TTC549 (cell line): ENCODE measurements at regions not wholly inside any gene's neighbourhood (a gene's known extent, or its start where the extent isn't known, plus 50 kb on each side); places are given as distances from the start of the nearest gene placed in this dataset.
"Not testable (repeated sequence)": the region's sequence is repeated elsewhere in the genome, so short reads cannot be mapped to it uniquely, and the experiment has no call there.

ENCODE experiments used
- FAIRE-seq: peaks from 2 replicates; lab custom pipeline; 2012; peaks lifted over from hg19 to GRCh38; lab: Jason Lieb, UNC

GRCh38 chr2:187056416-187057334, 207.7 kb upstream of the ZSWIM2 start:
- no peak for FAIRE-seq

DNA sequence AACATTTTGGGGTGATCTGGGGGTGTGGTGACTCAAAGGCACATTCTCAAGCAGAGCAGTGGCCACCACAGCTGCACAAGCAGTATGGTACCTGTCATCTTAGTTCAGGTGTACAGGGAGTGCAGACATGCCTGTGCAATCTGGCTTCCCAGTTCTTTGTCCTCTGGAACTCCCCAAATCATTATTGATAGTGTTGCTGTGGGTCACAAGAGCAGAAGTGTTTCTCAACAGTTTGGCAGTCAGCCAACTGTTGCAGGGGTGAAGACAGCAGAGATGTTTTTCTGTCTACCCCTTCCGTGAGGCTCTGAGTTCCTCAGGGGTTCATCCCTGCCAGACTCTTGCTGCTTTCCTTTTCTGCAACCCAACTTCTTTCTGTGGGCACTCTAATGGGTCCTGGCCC, 206.5 kb upstream of the ZSWIM2 start:
- no peak for FAIRE-seq

DNA sequence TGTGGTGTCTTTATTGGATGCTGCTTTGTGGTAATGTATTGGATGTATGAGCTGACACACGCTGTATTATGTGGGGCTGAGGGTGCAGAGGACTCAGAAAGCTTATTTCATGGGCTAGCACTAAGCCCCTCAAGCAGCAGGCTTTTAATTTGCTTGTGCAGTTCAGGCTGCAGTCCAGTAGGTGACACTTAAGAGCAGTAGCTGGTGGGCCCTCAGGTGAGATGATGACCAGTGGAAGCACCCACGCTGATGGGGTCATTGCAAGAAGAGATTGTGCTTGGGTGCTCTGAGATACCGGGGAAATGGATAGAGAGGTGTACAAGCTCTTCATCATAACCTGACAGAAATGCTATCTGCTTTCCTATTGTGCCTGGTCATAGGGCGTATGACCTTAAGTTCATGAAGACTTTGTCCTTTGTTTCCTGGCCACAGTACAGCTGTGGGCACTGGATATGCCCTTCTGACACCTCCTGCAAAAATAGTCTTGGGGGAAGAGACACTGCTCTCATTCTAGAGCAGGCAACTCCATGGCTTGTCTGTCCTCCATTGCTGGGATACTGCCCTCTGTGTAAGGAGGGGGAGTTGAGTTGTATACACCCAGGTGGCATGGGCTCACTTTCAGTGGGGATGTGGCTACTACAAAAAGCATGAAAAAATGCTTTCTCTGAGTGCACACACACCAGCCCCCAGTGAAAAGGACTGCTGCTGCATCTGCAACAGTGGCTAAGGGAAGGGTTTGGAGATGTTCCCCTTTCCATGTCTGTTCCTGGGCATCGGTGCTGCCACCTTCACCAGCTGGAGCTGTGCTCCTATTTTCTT, 205.7 kb upstream of the ZSWIM2 start:
- no peak for FAIRE-seq

- FAIRE-seq = no peak
Measured at GRCh38 chr2:187051350-187051749, 202.4 kb upstream of the ZSWIM2 start.

DNA sequence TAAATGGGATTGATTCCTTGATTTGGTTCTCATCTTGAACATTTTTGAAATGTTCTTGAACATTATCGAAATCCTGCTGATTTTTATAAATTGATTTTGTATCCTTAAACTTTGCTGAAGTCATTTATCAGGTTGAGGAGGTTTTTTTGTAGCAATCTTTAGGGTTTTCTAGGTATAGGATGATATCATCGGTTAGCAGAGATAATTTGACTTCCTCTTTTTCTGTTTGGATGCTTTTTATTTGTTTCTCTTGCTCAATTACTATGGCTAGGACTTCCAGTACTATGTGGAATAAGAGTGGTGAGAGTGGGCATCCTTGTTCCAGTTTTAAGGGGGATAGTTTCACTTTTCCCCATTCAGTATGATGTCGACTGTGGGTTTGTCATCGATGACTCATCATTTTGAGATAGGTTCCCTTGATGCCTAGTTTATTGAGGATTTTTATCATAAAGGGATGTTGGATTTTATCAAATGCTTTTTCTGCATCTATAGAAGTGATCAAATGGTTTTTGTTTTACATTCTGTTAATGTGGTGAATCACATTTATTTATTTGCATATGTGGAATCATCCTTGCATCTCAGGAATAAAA, 201.5 kb upstream of the ZSWIM2 start:
- FAIRE-seq = no peak

GRCh38 chr2:187037310-187037709, 188.3 kb upstream of the ZSWIM2 start:
- FAIRE-seq = no peak

GRCh38 chr2:187034434-187034833, 185.5 kb upstream of the ZSWIM2 start:
- no peak for FAIRE-seq

DNA sequence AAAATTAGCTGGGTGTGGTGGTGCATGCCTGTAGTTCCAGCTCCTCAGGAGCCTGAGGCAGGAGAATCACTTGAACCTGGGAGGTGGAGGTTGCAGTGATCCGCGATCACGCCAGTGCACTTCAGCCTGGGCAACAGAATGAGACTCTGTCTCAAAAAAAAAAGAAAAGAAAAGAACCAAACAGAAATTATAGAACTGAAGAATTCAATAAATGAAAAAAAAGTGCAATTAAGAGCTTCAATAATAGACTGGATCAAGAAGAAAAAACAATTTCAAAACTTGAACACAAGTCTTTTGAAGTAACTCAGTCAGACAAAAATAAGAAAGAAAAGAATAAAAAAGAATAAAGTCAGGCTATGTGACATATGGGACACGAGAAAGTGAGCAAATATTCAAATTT, 175.8 kb upstream of the ZSWIM2 start:
- FAIRE-seq = no peak

GRCh38 chr2:187023996-187024395, 175.0 kb upstream of the ZSWIM2 start:
- FAIRE-seq = not testable (repeated sequence)

DNA sequence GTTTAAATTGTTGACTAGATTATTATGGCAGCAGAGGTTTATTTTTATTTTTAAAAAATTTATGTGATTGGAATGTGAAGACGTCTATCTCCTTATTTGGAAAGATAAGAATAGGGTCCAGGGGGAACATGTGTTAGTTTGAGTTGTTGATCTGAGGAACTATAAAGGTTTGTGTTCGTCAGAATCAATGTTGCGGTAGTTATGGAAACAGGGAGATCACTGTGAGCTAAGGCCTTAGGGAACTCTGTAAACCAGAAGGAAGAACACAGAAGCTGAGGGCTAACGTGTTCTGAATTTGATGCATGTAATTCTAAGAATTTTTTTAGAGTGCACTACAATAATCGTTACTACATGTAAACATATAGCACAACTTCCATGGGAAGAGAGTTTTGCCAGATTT, 168.5 kb upstream of the ZSWIM2 start:
- no peak for FAIRE-seq

GRCh38 chr2:187013058-187013457, 164.1 kb upstream of the ZSWIM2 start:
- no peak for FAIRE-seq

DNA sequence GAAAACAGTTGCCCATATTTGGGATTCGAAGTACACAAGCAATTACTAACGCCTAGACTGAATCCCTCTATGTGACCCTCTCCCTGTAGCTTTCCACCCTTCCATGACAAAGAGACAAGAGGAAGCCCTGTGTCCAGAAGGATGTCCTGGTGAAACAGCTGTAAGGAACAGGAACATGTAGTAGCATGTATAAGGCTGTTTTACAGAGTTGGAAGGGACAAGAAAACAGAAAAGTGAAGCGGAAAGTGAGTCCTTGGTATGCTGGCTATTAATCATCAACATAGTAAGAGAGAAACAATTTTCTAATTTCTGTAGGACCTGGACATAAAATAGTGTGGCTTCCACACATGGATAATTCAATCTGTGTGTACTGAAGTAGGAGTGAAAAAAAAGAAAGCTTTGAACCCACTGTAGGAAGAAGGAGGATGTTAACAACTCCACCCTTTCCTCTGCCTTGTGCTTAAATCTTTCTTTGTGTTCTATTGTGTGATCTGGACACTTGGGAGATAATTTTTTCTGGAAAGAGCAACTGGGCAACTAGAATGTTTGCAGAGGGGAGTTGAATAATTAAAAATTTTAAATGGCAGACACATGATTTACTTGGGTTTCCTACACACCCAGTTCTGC, 162.3 kb upstream of the ZSWIM2 start:
- FAIRE-seq = no peak

DNA sequence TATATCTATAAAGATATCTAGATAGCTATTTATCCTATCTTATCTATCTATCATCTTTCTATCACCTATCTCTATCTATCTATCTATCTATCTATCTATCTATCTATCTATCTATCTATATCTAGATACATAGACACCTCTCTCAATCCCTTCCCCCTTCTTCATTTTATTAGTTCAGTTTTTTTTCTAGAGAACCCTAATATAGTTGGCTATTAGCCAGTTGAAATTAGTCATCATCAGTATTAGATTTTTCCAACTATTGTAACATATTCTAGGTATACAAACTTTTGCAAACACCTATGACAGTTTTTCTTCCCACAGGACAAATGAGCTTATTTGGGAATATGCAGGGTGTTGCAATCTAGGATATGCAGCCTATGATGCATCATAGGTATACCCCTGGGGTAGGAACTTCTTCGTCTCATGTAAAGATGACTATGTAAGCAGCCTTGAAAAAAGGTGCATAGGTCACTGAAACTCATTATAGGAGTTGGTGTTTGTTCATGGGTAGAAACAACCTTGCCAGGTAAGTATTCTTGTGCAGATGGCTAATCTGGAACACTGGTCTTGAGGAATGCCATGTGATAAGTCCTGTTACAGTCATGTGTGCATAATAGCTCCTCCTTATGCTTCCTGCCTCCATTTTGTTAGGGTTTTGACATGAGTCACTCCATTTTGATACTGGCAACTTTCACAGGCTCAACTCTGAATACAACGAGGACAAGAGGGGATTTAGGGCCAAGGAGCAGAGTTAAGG, 160.7 kb upstream of the ZSWIM2 start:
- FAIRE-seq = no peak

GRCh38 chr2:187008111-187008510, 159.1 kb upstream of the ZSWIM2 start:
- FAIRE-seq = peak; percentile 37

- FAIRE-seq = no peak
Measured at GRCh38 chr2:187003611-187004010, 154.6 kb upstream of the ZSWIM2 start.

- no peak for FAIRE-seq
Measured at GRCh38 chr2:187003038-187003554, 154.1 kb upstream of the ZSWIM2 start.

DNA sequence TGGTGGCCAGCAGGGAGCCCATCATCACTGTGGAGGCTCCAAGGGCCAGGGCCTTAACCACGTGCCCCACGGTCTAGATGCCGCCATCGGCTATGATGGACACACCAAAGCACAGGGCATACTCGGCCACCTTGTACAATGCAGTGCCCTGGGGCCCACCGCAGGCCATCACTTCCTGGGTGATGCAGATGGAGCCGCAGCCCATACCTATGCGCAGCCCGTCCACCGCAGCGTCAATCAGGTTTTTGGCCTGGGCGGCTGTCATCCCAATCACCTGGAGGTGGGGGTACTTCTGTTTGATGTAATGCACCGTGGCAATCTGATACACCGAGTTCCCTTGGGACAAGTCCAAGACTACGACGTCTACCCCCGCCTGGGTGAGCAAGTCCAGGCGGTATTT, 153.3 kb upstream of the ZSWIM2 start:
- FAIRE-seq = no peak

GRCh38 chr2:187001248-187001647, 152.3 kb upstream of the ZSWIM2 start:
- no peak for FAIRE-seq

GRCh38 chr2:186995092-186995491, 146.1 kb upstream of the ZSWIM2 start:
- no peak for FAIRE-seq

GRCh38 chr2:186992597-186992996, 143.6 kb upstream of the ZSWIM2 start:
- no peak for FAIRE-seq

GRCh38 chr2:186991766-186992417, 142.9 kb upstream of the ZSWIM2 start:
- FAIRE-seq = peak; percentile 52
